ENCODE measurements at regions not wholly inside any gene's neighbourhood (a gene's known extent, or its start where the extent isn't known, plus 50 kb on each side); places are given as distances from the start of the nearest gene placed in this dataset.

GRCh38 chr14:71204231-71204630, 297.0 kb downstream of the PCNX1 start:
- H3K36me3 ChIP-seq (ENCODE audit: control insufficient read depth in 4 of 4, insufficient read depth in 3 of 4, low read depth in 1 of 4, low read length in 3 of 4) = no peaks in the 10 kb centered on the region
- 75% methylated on average over 2 of the region's 2 CpGs for WGBS
- DNase-seq (ENCODE audit: low spot score) = no peak
- no peaks in the 10 kb centered on the region for H3K9me3 ChIP-seq (ENCODE audit: control insufficient read depth in 4 of 4, low read length in 3 of 4)
- H3K27me3 ChIP-seq (ENCODE audit: control insufficient read depth in 4 of 4, insufficient read depth in 4 of 4, low read length in 3 of 4) = no peaks in the 10 kb centered on the region
- H3K4me3 ChIP-seq (ENCODE audit: low read depth in 1 of 3, low read length in 3 of 3) = no peak overlapping the region
- H3K27ac ChIP-seq (ENCODE audit: low read depth in 1 of 2, low read length in 2 of 2) = no peak overlapping the region
- no peaks in the 10 kb centered on the region for H3K4me1 ChIP-seq (ENCODE audit: control insufficient read depth in 4 of 4, insufficient read depth in 4 of 4, low read length in 3 of 4)
- TF ChIP-seq, protein P1, sequence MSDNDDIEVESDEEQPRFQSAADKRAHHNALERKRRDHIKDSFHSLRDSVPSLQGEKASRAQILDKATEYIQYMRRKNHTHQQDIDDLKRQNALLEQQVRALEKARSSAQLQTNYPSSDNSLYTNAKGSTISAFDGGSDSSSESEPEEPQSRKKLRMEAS (IDR thresholded peaks at IDR 0.05) = no peak
- TF ChIP-seq HNF4G (IDR thresholded peaks at IDR 0.05) (no peak), FOXA2 (IDR thresholded peaks at IDR 0.05) (no peak), RXRA (IDR thresholded peaks at IDR 0.05) (no peak), YY1 (IDR thresholded peaks at IDR 0.05) (no peak), REST (IDR thresholded peaks at IDR 0.05) (no peak), JUND (IDR thresholded peaks at IDR 0.05) (no peak), HNF4A (conservative IDR thresholded peaks at IDR 0.05) (no peak), SP1 (IDR thresholded peaks at IDR 0.05) (no peak), ZBTB33 (IDR thresholded peaks at IDR 0.05) (no peak), TAF1 (conservative IDR thresholded peaks at IDR 0.05) (no peak), FOXA1 (IDR thresholded peaks at IDR 0.05) (no peak), EGR1 (IDR thresholded peaks at IDR 0.05; ENCODE audit: low read depth in 2 of 2) (no peak), NR2F2 (IDR thresholded peaks at IDR 0.05) (no peak), GABPA (IDR thresholded peaks at IDR 0.05 in 1 of 2, conservative IDR thresholded peaks at IDR 0.05 in 1 of 2) (no peak)
- TF ChIP-seq, protein P2, sequence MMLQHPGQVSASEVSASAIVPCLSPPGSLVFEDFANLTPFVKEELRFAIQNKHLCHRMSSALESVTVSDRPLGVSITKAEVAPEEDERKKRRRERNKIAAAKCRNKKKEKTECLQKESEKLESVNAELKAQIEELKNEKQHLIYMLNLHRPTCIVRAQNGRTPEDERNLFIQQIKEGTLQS (IDR thresholded peaks at IDR 0.05) = no peak
- TF ChIP-seq, protein P3, sequence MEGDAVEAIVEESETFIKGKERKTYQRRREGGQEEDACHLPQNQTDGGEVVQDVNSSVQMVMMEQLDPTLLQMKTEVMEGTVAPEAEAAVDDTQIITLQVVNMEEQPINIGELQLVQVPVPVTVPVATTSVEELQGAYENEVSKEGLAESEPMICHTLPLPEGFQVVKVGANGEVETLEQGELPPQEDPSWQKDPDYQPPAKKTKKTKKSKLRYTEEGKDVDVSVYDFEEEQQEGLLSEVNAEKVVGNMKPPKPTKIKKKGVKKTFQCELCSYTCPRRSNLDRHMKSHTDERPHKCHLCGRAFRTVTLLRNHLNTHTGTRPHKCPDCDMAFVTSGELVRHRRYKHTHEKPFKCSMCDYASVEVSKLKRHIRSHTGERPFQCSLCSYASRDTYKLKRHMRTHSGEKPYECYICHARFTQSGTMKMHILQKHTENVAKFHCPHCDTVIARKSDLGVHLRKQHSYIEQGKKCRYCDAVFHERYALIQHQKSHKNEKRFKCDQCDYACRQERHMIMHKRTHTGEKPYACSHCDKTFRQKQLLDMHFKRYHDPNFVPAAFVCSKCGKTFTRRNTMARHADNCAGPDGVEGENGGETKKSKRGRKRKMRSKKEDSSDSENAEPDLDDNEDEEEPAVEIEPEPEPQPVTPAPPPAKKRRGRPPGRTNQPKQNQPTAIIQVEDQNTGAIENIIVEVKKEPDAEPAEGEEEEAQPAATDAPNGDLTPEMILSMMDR (IDR thresholded peaks at IDR 0.05; ENCODE audit: low read depth, low read length, missing input control) = no peak
- no peak overlapping the region for H3K9ac ChIP-seq (ENCODE audit: low read depth in 1 of 2, low read length in 2 of 2)

DNA sequence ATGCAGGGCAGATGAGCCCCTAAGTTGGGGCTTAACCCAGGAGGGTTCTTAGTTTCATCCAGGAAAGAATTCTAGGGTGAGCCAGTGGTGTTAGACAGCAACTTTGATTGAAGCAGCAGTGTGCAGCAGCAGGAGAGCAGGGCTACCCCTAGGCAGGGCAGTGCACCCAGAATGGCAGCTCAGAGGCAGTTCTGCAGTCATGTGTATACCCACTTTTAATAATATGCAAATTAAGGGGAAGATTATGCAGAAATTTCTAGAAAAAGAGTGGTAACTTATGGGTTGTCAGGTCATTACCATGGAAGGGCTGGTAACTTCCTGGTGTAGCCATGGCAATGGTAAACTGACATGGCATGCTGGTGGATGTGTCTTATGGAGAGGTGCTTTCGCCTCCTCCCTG, 297.5 kb downstream of the PCNX1 start:
- H3K27ac ChIP-seq (ENCODE audit: low read depth in 1 of 2, low read length in 2 of 2) = no peak overlapping the region
- WGBS = 100% methylated on average over 1 of the region's 1 CpG
- no peaks in the 10 kb centered on the region for H3K9me3 ChIP-seq (ENCODE audit: control insufficient read depth in 4 of 4, low read length in 3 of 4)

More for the DNA sequence above, 297.5 kb downstream of the PCNX1 start:
- H3K36me3 ChIP-seq (ENCODE audit: control insufficient read depth in 4 of 4, insufficient read depth in 3 of 4, low read depth in 1 of 4, low read length in 3 of 4) = no peaks in the 10 kb centered on the region
- no peak overlapping the region for H3K4me3 ChIP-seq (ENCODE audit: low read depth in 1 of 3, low read length in 3 of 3)
- no peak overlapping the region for H3K9ac ChIP-seq (ENCODE audit: low read depth in 1 of 2, low read length in 2 of 2)
- TF ChIP-seq, protein P3 (IDR thresholded peaks at IDR 0.05; ENCODE audit: low read depth, low read length, missing input control) = no peak
- no peak for TF ChIP-seq RAD21 (IDR thresholded peaks at IDR 0.05)
- TF ChIP-seq HNF4G (IDR thresholded peaks at IDR 0.05) = no peak
- no peak for TF ChIP-seq YY1 (IDR thresholded peaks at IDR 0.05)
- no peak for TF ChIP-seq SP1 (IDR thresholded peaks at IDR 0.05)
- TF ChIP-seq REST (IDR thresholded peaks at IDR 0.05) = no peak
- no peak for TF ChIP-seq NR2F2 (IDR thresholded peaks at IDR 0.05)
- no peak for TF ChIP-seq HNF4A (conservative IDR thresholded peaks at IDR 0.05)
- DNase-seq (ENCODE audit: low spot score) = no peak
- no peaks in the 10 kb centered on the region for H3K4me1 ChIP-seq (ENCODE audit: control insufficient read depth in 4 of 4, insufficient read depth in 4 of 4, low read length in 3 of 4)
- H3K27me3 ChIP-seq (ENCODE audit: control insufficient read depth in 4 of 4, insufficient read depth in 4 of 4, low read length in 3 of 4) = no peaks in the 10 kb centered on the region
